Gastroesophageal sphincter (tissue), 4 donors: ENCODE measurements at regions not wholly inside any gene's neighbourhood (a gene's known extent, or its start where the extent isn't known, plus 50 kb on each side); places are given as distances from the start of the nearest gene placed in this dataset.

Source experiments
- ATAC-seq: fragments of 150-250 bp; one replicate; pipeline ENCODE4 v1.9.1; 2016; ENCODE audit warnings: mild to moderate bottlenecking, moderate library complexity
- H3K27ac ChIP-seq, 4 donors: fragments of 200-600 bp; sonication (generic) in 3 of 4; 1 replicate in 3 of 4; 2 replicates in 1 of 4; pipeline ENCODE4 v1.5.1; 2016 to 2019
- H3K27me3 ChIP-seq: fragments of 200-600 bp; sonication (generic); one replicate; pipeline ENCODE4 v1.5.1; 2019
- H3K36me3 ChIP-seq, 2 donors: fragments of 200-600 bp; sonication (generic); one replicate each; pipeline ENCODE4 v1.5.1; 2019; ENCODE audit warnings: control low read depth in 1 of 2
- H3K4me1 ChIP-seq, 3 donors: fragments of 200-600 bp; sonication (generic); 1 replicate in 2 of 3; 2 replicates in 1 of 3; pipeline ENCODE4 v1.5.1; 2016 to 2019; ENCODE audit warnings: control low read depth in 2 of 3
- H3K4me3 ChIP-seq, 2 donors: fragments of 200-600 bp; sonication (generic); one replicate each; pipeline ENCODE4 v1.5.1; 2019; ENCODE audit warnings: mild to moderate bottlenecking in 1 of 2, moderate library complexity in 1 of 2
- H3K9me3 ChIP-seq, 3 donors: fragments of 200-600 bp; sonication (generic); one replicate each; pipeline ENCODE4 v1.5.1; 2017 to 2019; ENCODE audit warnings: control low read depth in 2 of 3
- EP300 ChIP-seq: sonication (generic); formaldehyde crosslinking; IDR thresholded peaks from one replicate; pipeline ENCODE4 v1.6.1; 2017; ENCODE audit warnings: antibody characterized with exemption, mild to moderate bottlenecking
- POLR2A ChIP-seq, 2 donors: fragments of 450-650 bp; IDR thresholded peaks; one replicate each; pipeline ENCODE4 v1.6.1; 2017; ENCODE audit warnings: antibody characterized with exemption in 2 of 2, mild to moderate bottlenecking in 2 of 2, moderate library complexity in 1 of 2
- POLR2AphosphoS5 ChIP-seq: sonication (generic); formaldehyde crosslinking; IDR thresholded peaks from one replicate; pipeline ENCODE4 v1.6.1; 2017; ENCODE audit warnings: antibody characterized with exemption
- WGBS, 2 donors: methylation state at CpG; one replicate each; pipeline ENCODE4 v1.1.5; 2018; ENCODE audit warnings: low coverage in 1 of 2; 5-methylcytosine and 5-hydroxymethylcytosine counted together
- TF ChIP-seq, protein P1 (sequence below), 4 experiments: fragments of 200-600 bp in 2 of 4; fragments of 450-650 bp in 2 of 4; sonication (generic) in 1 of 4; IDR thresholded peaks; one replicate each; pipeline ENCODE4 v1.5.1; 2017 to 2019; ENCODE audit warnings: antibody characterized with exemption in 4 of 4, mild to moderate bottlenecking in 2 of 4, moderate library complexity in 2 of 4

DNA sequence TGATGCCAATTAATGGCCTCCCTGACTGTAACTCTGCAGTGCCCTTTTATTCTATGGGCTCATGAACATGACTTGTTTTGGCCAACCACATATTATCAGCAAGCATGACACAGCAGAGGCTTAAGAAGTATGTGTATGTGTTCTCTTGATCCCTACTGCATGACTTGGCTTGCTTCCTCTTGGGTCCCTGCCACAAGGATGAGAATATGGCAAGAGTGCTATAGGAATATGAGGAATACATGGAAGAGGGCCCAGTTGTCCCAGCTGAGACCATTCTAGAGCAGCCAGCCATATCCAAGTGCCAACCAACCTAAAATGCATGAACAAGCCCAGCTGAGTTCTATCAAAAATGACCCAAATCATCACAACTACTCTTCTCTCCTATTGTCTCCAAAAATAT lies 576.7 kb upstream of the PCDH9 start:
- H3K27me3 ChIP-seq: no peaks in the 10 kb centered on the region
- no peaks in the 10 kb centered on the region for H3K4me1 ChIP-seq
- H3K9me3 ChIP-seq: no peaks in the 10 kb centered on the region
- H3K27ac ChIP-seq: no peak overlapping the region
- H3K36me3 ChIP-seq: no peaks in the 10 kb centered on the region
- no peak for ATAC-seq
- no peak overlapping the region for H3K4me3 ChIP-seq
- TF ChIP-seq, protein P1, sequence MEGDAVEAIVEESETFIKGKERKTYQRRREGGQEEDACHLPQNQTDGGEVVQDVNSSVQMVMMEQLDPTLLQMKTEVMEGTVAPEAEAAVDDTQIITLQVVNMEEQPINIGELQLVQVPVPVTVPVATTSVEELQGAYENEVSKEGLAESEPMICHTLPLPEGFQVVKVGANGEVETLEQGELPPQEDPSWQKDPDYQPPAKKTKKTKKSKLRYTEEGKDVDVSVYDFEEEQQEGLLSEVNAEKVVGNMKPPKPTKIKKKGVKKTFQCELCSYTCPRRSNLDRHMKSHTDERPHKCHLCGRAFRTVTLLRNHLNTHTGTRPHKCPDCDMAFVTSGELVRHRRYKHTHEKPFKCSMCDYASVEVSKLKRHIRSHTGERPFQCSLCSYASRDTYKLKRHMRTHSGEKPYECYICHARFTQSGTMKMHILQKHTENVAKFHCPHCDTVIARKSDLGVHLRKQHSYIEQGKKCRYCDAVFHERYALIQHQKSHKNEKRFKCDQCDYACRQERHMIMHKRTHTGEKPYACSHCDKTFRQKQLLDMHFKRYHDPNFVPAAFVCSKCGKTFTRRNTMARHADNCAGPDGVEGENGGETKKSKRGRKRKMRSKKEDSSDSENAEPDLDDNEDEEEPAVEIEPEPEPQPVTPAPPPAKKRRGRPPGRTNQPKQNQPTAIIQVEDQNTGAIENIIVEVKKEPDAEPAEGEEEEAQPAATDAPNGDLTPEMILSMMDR (IDR thresholded peaks at IDR 0.05): no peak
- TF ChIP-seq POLR2A (IDR thresholded peaks at IDR 0.05) (no peak), POLR2AphosphoS5 (no peak), EP300 (no peak)

DNA sequence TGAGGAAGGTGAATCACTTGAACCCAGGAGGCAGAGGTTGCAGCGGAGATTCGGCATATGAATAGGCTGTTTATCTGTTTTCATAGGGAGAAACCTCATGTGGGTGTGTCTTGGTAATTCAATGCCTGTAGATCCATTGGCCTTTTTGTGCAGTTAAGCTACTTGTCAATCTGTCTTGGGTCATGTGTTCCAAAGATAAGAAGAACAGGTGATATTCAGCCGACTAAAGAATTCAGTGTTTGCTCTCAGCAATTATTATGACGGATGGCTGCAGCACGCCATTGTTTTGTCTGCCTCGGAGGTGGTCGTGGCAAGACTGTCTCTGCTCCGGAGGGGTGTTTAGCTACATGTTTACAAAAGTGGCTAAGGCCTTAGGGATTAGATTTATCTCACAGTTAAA lies 573.0 kb upstream of the PCDH9 start:
- Histone ChIP-seq H3K4me3 (no peak overlapping the region), H3K9me3 (no peaks in the 10 kb centered on the region), H3K27ac (no peak overlapping the region), H3K4me1 (no peaks in the 10 kb centered on the region), H3K36me3 (no peaks in the 10 kb centered on the region), H3K27me3 (no peaks in the 10 kb centered on the region)
- ATAC-seq: no peak
- TF ChIP-seq POLR2AphosphoS5 (no peak), EP300 (no peak), POLR2A (IDR thresholded peaks at IDR 0.05) (no peak)
- TF ChIP-seq, protein P1 (IDR thresholded peaks at IDR 0.05): no peak
- 28 to 52% methylated on average over 4 to 8 of the region's 8 CpGs for WGBS, 2 donors

DNA sequence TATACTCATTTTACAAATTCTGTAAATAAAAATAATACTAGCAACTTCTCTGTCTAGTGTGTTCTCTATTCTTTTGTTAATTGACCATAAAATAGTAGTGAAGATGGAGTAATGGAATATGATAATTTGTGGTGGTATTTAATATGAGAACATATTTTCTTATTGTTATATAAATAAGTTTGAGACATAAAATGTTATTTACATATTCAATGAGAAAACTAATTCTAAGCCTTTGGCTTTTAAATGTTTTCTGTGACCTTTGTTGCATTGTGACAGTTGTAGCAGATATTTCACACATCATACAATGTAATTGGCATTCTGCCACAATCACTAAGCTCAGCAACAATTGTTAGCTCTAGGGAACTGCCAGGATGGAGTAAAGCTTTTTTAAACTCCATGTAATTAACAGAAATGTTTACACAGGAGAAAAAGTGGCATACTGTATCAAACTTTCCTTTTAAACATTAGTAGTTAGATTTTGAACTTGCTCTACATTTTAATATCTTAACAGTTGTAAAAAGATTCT lies 562.1 kb upstream of the PCDH9 start:
- no peaks in the 10 kb centered on the region for H3K4me1 ChIP-seq
- no peaks in the 10 kb centered on the region for H3K27me3 ChIP-seq
- no peak for ATAC-seq
- no peaks in the 10 kb centered on the region for H3K9me3 ChIP-seq
- no peaks in the 10 kb centered on the region for H3K36me3 ChIP-seq
- TF ChIP-seq POLR2AphosphoS5 (no peak), EP300 (no peak), POLR2A (IDR thresholded peaks at IDR 0.05) (no peak)
- TF ChIP-seq, protein P1 (IDR thresholded peaks at IDR 0.05): no peak
- H3K4me3 ChIP-seq: no peak overlapping the region
- H3K27ac ChIP-seq: no peak overlapping the region

DNA sequence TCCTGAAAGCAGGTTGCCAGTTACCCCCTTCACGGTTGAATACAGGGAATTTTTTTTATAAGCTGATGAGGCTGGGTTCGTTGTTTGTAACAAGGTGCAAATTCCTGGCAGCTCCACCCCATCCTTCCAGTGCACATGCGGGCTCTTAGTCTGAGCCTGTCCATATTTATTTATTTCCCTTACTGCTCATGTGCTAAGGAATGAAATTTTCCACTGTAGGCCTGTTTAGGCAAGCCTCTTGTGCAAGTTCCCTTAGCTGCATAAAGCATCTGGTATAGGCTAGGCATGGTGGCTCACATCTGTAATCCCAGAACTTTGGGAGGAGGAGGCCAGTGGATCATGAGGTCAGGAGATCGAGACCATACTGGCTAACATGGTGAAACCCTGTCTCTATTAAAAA lies 560.9 kb upstream of the PCDH9 start:
- 66 to 75% methylated on average over 3 to 4 of the region's 4 CpGs for WGBS, 2 donors
- Histone ChIP-seq H3K27ac (no peak overlapping the region), H3K9me3 (no peaks in the 10 kb centered on the region), H3K36me3 (no peaks in the 10 kb centered on the region), H3K27me3 (no peaks in the 10 kb centered on the region), H3K4me1 (no peaks in the 10 kb centered on the region), H3K4me3 (no peak overlapping the region)
- TF ChIP-seq EP300 (no peak), POLR2AphosphoS5 (no peak), POLR2A (IDR thresholded peaks at IDR 0.05) (no peak)
- TF ChIP-seq, protein P1 (IDR thresholded peaks at IDR 0.05): no peak
- no peak for ATAC-seq

- no peaks in the 10 kb centered on the region for H3K9me3 ChIP-seq
- H3K4me3 ChIP-seq: no peak overlapping the region
- WGBS, 2 donors: 47 to 66% methylated on average over 3 of the region's 3 CpGs
- no peaks in the 10 kb centered on the region for H3K36me3 ChIP-seq
- TF ChIP-seq POLR2A (IDR thresholded peaks at IDR 0.05) (no peak), EP300 (no peak), POLR2AphosphoS5 (no peak)
- TF ChIP-seq, protein P1 (IDR thresholded peaks at IDR 0.05): no peak
- no peaks in the 10 kb centered on the region for H3K4me1 ChIP-seq
- H3K27me3 ChIP-seq: no peaks in the 10 kb centered on the region
- no peak for ATAC-seq
- no peak overlapping the region for H3K27ac ChIP-seq
These were observed 546.0 kb upstream of the PCDH9 start for GRCh38 chr13:67776151-67776550.
